Kidney (tissue), 13 donors: ENCODE measurements at regions not wholly inside any gene's neighbourhood (a gene's known extent, or its start where the extent isn't known, plus 50 kb on each side); places are given as distances from the start of the nearest gene placed in this dataset.

Source experiments
- DNase-seq, 5 donors: peaks; one replicate each; pipeline ENCODE4 v3.0.0-alpha.2; 2013 to 2020
- FAIRE-seq: peaks from 2 replicates; lab custom pipeline; 2012; peaks lifted over from hg19 to GRCh38; lab: Jason Lieb, UNC
- H3K27ac ChIP-seq, 2 donors: one replicate each; pipeline ENCODE4 v1.7.0; 2013; ENCODE audit warnings: low read depth in 2 of 2, low read length in 2 of 2, inconsistent platforms in 1 of 2
- H3K27me3 ChIP-seq: one replicate; pipeline ENCODE4 v1.7.1; 2013; ENCODE audit warnings: low read length, inconsistent platforms; ENCODE audit not compliant: control insufficient read depth, insufficient read depth
- H3K36me3 ChIP-seq, 3 donors: one replicate each; pipeline versions ENCODE4 v1.7.0 to v1.7.1; 2013; ENCODE audit warnings: low read length in 3 of 3, control low read depth in 1 of 3, inconsistent platforms in 1 of 3; ENCODE audit not compliant: insufficient read depth in 3 of 3, control insufficient read depth in 2 of 3
- H3K4me1 ChIP-seq, 3 donors: one replicate each; pipeline versions ENCODE4 v1.7.0 to v1.7.1; 2013; ENCODE audit warnings: low read length in 3 of 3, inconsistent platforms in 1 of 3, low read depth in 1 of 3; ENCODE audit not compliant: control insufficient read depth in 2 of 3, insufficient read depth in 2 of 3
- H3K4me3 ChIP-seq, 3 donors: one replicate each; pipeline versions ENCODE4 v1.7.0 to v1.8.1; 2013; ENCODE audit warnings: low read length in 3 of 3, control low read depth in 1 of 3, inconsistent platforms in 1 of 3
- H3K9ac ChIP-seq, 3 donors: one replicate each; pipeline versions ENCODE4 v1.7.0 to v1.7.1; 2013; ENCODE audit warnings: low read length in 3 of 3, control low read depth in 1 of 3, inconsistent platforms in 1 of 3
- H3K9me3 ChIP-seq, 3 donors: one replicate each; pipeline versions ENCODE4 v1.7.0 to v1.7.1; 2013; ENCODE audit warnings: low read length in 3 of 3, control low read depth in 1 of 3, inconsistent platforms in 1 of 3; ENCODE audit not compliant: control insufficient read depth in 2 of 3, insufficient read depth in 1 of 3
- CTCF ChIP-seq: IDR thresholded peaks from 3 replicates; pipeline ENCODE4 v1.5.1; 2012; ENCODE audit warnings: mild to moderate bottlenecking, moderate library complexity, borderline replicate concordance; ENCODE audit not compliant: insufficient read depth; ENCODE audit errors: extremely low read depth
- intact Hi-C: fragments of 100-400 bp; cut with DNase I; formaldehyde crosslinking; loops from one replicate; pipeline ENCODE4 v1.11.1; 2022
- donor health status: control.
- donor health status: control.
- donor health status: control.
- donor health status: control.
- donor health status: control.
- donor health status: DM: yes; HTN: yes; CAD: no.
- donor health status: Normal renal cell carcinoma (clear cell type).

GRCh38 chr6:43934803-43935602 is 165.0 kb downstream of the VEGFA start:
- no peaks in the 10 kb centered on the region for H3K36me3 ChIP-seq
- H3K9ac ChIP-seq, result no peak overlapping the region
- H3K27ac ChIP-seq, result no peak overlapping the region
- no peaks in the 10 kb centered on the region for H3K27me3 ChIP-seq
- DNase-seq (peak in 2 of 5 donors; percentile 24 to 39), FAIRE-seq (no peak)
- H3K4me1 ChIP-seq, result no peaks in the 10 kb centered on the region
- TF ChIP-seq CTCF, result no peak
- no peaks in the 10 kb centered on the region for H3K9me3 ChIP-seq
- H3K4me3 ChIP-seq, result no peak overlapping the region
- intact Hi-C loops, result loop anchor here (10.0 kb wide), 1 partner anchor 150 kb away; no protein-coding TSS in a partner anchor

GRCh38 chr6:43934183-43934802 is 164.3 kb downstream of the VEGFA start:
- no peak for TF ChIP-seq CTCF
- intact Hi-C loops, result loop anchor here (10.0 kb wide), 1 partner anchor 149 kb away; no protein-coding TSS in a partner anchor
- FAIRE-seq, result no peak
- Histone ChIP-seq H3K4me3 (no peak overlapping the region), H3K27ac (no peak overlapping the region), H3K9me3 (no peaks in the 10 kb centered on the region), H3K4me1 (no peaks in the 10 kb centered on the region), H3K36me3 (no peaks in the 10 kb centered on the region), H3K9ac (no peak overlapping the region), H3K27me3 (no peaks in the 10 kb centered on the region)
- peak in 1 of 5 donors; percentile 17 for DNase-seq

DNA sequence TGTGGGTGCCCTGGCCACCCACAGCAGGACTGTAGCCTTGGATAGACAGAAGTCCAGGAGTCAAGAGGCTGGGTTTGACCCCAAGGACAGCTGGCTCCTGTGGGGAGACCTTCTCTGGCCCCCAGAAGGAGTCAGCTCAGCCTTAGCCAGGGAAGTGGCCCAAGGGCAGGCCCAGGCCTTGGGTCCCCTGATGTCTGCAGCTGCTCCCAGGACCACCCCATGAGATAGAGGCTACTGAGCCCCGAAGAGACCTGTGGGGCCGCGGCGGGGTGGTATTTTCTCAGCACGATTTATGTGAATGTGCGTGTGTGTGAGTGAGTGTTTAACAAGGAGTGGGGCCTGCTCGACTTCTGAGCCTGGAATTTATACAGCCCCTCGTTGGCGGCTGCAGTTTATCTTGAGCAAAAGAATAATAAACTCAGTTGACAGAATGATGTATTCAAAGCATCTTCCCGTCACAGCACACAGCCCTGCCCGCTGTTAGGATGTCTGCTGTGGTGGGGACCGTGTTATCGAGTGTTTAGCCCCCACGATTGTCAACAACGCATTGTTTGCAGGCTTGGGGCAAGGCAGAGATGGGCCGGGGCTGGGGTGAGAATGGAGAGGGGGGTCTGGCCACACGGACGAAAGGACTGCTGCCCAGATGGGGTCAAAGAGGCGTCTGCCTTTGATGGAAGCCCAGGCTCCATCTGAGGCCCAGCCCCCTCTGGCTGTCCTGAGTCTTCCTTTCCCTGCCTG is 163.3 kb downstream of the VEGFA start:
- Histone ChIP-seq H3K27me3 (no peaks in the 10 kb centered on the region), H3K36me3 (no peaks in the 10 kb centered on the region), H3K4me1 (no peaks in the 10 kb centered on the region), H3K9ac (no peak overlapping the region), H3K9me3 (no peaks in the 10 kb centered on the region), H3K4me3 (no peak overlapping the region), H3K27ac (no peak overlapping the region)
- intact Hi-C loops, result loop anchor here (10.0 kb wide), 1 partner anchor 149 kb away; no protein-coding TSS in a partner anchor
- peak; percentile 69 to 95 (median 83) for DNase-seq
- TF ChIP-seq CTCF, result no peak
- no peak for FAIRE-seq
